Hepatocyte (in vitro differentiated cells): ENCODE measurements at regions not wholly inside any gene's neighbourhood (a gene's known extent, or its start where the extent isn't known, plus 50 kb on each side); places are given as distances from the start of the nearest gene placed in this dataset.
A peak's percentile ranks its signal among the peaks of the same experiment; 100 is the strongest.
"Not testable (repeated sequence)": the region's sequence is repeated elsewhere in the genome, so short reads cannot be mapped to it uniquely, and the experiment has no call there.

Experiments used
- DNase-seq: peaks from one replicate; pipeline ENCODE4 v3.0.0-alpha.2; 2016; ENCODE audit warnings: low spot score
- H2AFZ ChIP-seq: fragments of 200-600 bp; sonication (generic); 2 replicates; pipeline ENCODE4 v1.6.0; 2016; ENCODE audit warnings: antibody characterized with exemption, mild to moderate bottlenecking
- H3K27ac ChIP-seq: fragments of 200-600 bp; sonication (generic); 2 replicates; pipeline ENCODE4 v1.5.1; 2016; ENCODE audit warnings: mild to moderate bottlenecking
- H3K27me3 ChIP-seq: fragments of 200-600 bp; sonication (generic); 2 replicates; pipeline ENCODE4 v1.6.1; 2016
- H3K36me3 ChIP-seq: fragments of 200-600 bp; sonication (generic); replicated peaks from 2 replicates; pipeline ENCODE4 v1.5.1; 2016; ENCODE audit warnings: low read depth; ENCODE audit not compliant: insufficient read depth
- H3K4me1 ChIP-seq: fragments of 200-600 bp; sonication (generic); 2 replicates; pipeline ENCODE4 v1.5.1; 2016; ENCODE audit warnings: mild to moderate bottlenecking, moderate library complexity; ENCODE audit not compliant: insufficient read depth
- H3K4me2 ChIP-seq: fragments of 200-600 bp; sonication (generic); 2 replicates; pipeline ENCODE4 v1.6.0; 2016
- H3K4me3 ChIP-seq: fragments of 200-600 bp; sonication (generic); 2 replicates; pipeline ENCODE4 v1.5.1; 2016; ENCODE audit warnings: mild to moderate bottlenecking
- H3K79me2 ChIP-seq: fragments of 200-600 bp; sonication (generic); 2 replicates; pipeline ENCODE4 v1.6.0; 2017; ENCODE audit warnings: mild to moderate bottlenecking
- H3K9me2 ChIP-seq: fragments of 200-600 bp; sonication (generic); replicated peaks from 2 replicates; pipeline ENCODE4 v1.6.0; 2017; ENCODE audit warnings: mild to moderate bottlenecking; ENCODE audit not compliant: insufficient read depth
- H3K9me3 ChIP-seq: fragments of 200-600 bp; sonication (generic); 2 replicates; pipeline ENCODE4 v1.5.1; 2016; ENCODE audit warnings: low read depth, mild to moderate bottlenecking
- H4K20me1 ChIP-seq: fragments of 200-600 bp; sonication (generic); 2 replicates; pipeline ENCODE4 v1.6.0; 2016; ENCODE audit warnings: mild to moderate bottlenecking; ENCODE audit not compliant: insufficient read depth, poor library complexity, severe bottlenecking
- EZH2 ChIP-seq: fragments of 200-600 bp; sonication (generic); IDR thresholded peaks from 2 replicates; pipeline ENCODE4 v1.6.1; 2016; ENCODE audit warnings: antibody characterized with exemption, mild to moderate bottlenecking, borderline replicate concordance
- EZH2phosphoT487 ChIP-seq: fragments of 200-600 bp; sonication (generic); IDR thresholded peaks from one replicate; pipeline ENCODE4 v1.6.1; 2018; ENCODE audit warnings: antibody characterized with exemption, mild to moderate bottlenecking, low read depth, moderate library complexity; ENCODE audit not compliant: unreplicated experiment, severe bottlenecking
- WGBS: methylation state at CpG from one replicate; pipeline ENCODE4 v1.1.6; 2016; ENCODE audit warnings: low lambda C conversion rate; ENCODE audit errors: missing lambda C conversion rate; 5-methylcytosine and 5-hydroxymethylcytosine counted together
- TF ChIP-seq, protein P1 (sequence below): fragments of 200-600 bp; sonication (generic); IDR thresholded peaks from 2 replicates; pipeline ENCODE4 v1.5.1; 2016; ENCODE audit warnings: antibody characterized with exemption, mild to moderate bottlenecking; ENCODE audit not compliant: poor library complexity

GRCh38 chr2:230627806-230628724 lies 84.6 kb upstream of the CAB39 start:
- peak overlapping the region; percentile 8 for H2AFZ ChIP-seq
- TF ChIP-seq EZH2 (no peak), EZH2phosphoT487 (no peak)
- TF ChIP-seq, protein P1, sequence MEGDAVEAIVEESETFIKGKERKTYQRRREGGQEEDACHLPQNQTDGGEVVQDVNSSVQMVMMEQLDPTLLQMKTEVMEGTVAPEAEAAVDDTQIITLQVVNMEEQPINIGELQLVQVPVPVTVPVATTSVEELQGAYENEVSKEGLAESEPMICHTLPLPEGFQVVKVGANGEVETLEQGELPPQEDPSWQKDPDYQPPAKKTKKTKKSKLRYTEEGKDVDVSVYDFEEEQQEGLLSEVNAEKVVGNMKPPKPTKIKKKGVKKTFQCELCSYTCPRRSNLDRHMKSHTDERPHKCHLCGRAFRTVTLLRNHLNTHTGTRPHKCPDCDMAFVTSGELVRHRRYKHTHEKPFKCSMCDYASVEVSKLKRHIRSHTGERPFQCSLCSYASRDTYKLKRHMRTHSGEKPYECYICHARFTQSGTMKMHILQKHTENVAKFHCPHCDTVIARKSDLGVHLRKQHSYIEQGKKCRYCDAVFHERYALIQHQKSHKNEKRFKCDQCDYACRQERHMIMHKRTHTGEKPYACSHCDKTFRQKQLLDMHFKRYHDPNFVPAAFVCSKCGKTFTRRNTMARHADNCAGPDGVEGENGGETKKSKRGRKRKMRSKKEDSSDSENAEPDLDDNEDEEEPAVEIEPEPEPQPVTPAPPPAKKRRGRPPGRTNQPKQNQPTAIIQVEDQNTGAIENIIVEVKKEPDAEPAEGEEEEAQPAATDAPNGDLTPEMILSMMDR: no peak
- peaks cover 4% of the 10 kb centered on the region for H3K4me1 ChIP-seq
- no peaks in the 10 kb centered on the region for H3K36me3 ChIP-seq
- DNase-seq: peak; percentile 66
- no peaks in the 10 kb centered on the region for H4K20me1 ChIP-seq
- no peaks in the 10 kb centered on the region for H3K9me3 ChIP-seq
- no peak overlapping the region for H3K4me3 ChIP-seq
- H3K27me3 ChIP-seq: no peaks in the 10 kb centered on the region
- no peaks in the 10 kb centered on the region for H3K9me2 ChIP-seq
- WGBS: 68% methylated on average over 16 of the region's 16 CpGs
- H3K4me2 ChIP-seq: peak overlapping the region; percentile 53
- H3K79me2 ChIP-seq: no peaks in the 10 kb centered on the region
- peak overlapping the region; percentile 70 for H3K27ac ChIP-seq

GRCh38 chr2:230631470-230631869 lies 81.2 kb upstream of the CAB39 start:
- no peak for TF ChIP-seq EZH2
- TF ChIP-seq, protein P1: no peak
- no peak for TF ChIP-seq EZH2phosphoT487
- 94% methylated on average over 4 of the region's 4 CpGs for WGBS
- H3K9me2 ChIP-seq: no peaks in the 10 kb centered on the region

GRCh38 chr2:230634146-230634545 lies 78.5 kb upstream of the CAB39 start:
- Histone ChIP-seq H3K4me1 (no peaks in the 10 kb centered on the region), H3K27me3 (no peaks in the 10 kb centered on the region)
- 79% methylated on average over 1 of the region's 1 CpG for WGBS

More at GRCh38 chr2:230631470-230631869, 81.2 kb upstream of the CAB39 start:
- no peaks in the 10 kb centered on the region for H3K27me3 ChIP-seq
- no peaks in the 10 kb centered on the region for H3K79me2 ChIP-seq
- no peak overlapping the region for H3K4me3 ChIP-seq
- no peaks in the 10 kb centered on the region for H4K20me1 ChIP-seq
- no peak overlapping the region for H3K4me2 ChIP-seq
- H3K9me3 ChIP-seq: no peaks in the 10 kb centered on the region
- no peaks in the 10 kb centered on the region for H3K36me3 ChIP-seq
- no peak for DNase-seq
- peaks cover 4% of the 10 kb centered on the region for H3K4me1 ChIP-seq
- no peak overlapping the region for H2AFZ ChIP-seq
- no peak overlapping the region for H3K27ac ChIP-seq

DNA sequence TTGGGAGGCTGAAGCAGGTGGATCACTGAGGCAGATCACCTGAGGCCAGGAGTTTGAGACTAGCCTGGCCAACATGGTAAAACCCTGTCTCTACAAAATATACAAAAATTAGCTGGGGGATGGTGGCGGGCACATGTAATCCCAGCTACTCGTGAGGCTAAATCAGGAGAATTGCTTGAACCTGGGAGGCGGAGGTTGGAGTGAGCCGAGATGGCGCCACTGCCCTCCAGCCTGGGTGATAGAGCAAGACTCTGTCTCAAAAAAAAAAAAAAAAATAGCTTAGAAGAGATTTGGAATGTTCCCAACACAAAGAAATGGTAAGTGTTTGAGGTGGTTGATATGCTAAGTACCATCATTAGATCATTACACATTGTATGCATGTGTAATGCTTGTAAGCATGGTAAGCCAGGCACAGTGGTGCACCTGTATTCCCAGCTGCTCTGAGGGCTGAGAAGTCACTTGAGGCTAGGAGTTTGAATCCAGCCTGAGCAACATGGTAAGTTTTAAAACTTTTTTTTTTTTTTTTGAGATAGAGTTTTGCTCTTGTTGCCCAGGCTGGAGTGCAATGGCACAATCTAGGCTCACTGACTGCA lies 77.8 kb upstream of the CAB39 start:
- H3K27ac ChIP-seq, H2AFZ ChIP-seq, H3K4me2 ChIP-seq, H3K79me2 ChIP-seq, H3K9me2 ChIP-seq, H3K36me3 ChIP-seq, H4K20me1 ChIP-seq, H3K4me3 ChIP-seq, DNase-seq, H3K9me3 ChIP-seq, H3K4me1 ChIP-seq, H3K27me3 ChIP-seq: not testable (repeated sequence)
- WGBS: 88% methylated on average over 5 of the region's 5 CpGs

More at GRCh38 chr2:230634146-230634545, 78.5 kb upstream of the CAB39 start:
- no peak overlapping the region for H3K4me3 ChIP-seq
- no peak for DNase-seq
- TF ChIP-seq EZH2phosphoT487: no peak
- no peak for TF ChIP-seq EZH2
- TF ChIP-seq, protein P1: no peak
- no peaks in the 10 kb centered on the region for H3K9me2 ChIP-seq
- H3K27ac ChIP-seq: no peak overlapping the region
- H3K9me3 ChIP-seq: no peaks in the 10 kb centered on the region
- no peaks in the 10 kb centered on the region for H3K36me3 ChIP-seq
- no peaks in the 10 kb centered on the region for H4K20me1 ChIP-seq
- H3K79me2 ChIP-seq: no peaks in the 10 kb centered on the region
- H2AFZ ChIP-seq: no peak overlapping the region
- H3K4me2 ChIP-seq: no peak overlapping the region
